ENCODE measurements at regions not wholly inside any gene's neighbourhood (a gene's known extent, or its start where the extent isn't known, plus 50 kb on each side); places are given as distances from the start of the nearest gene placed in this dataset.

- no peak overlapping the region for H3K4me3 ChIP-seq (ENCODE audit: insufficient read depth in 1 of 2, low read depth in 1 of 2, low read length in 2 of 2)
- H2BK12ac ChIP-seq (ENCODE audit: low read length in 2 of 2): no peak overlapping the region
- no peak overlapping the region for H2AFZ ChIP-seq (ENCODE audit: low read depth, low read length)
- no peak overlapping the region for H3K23ac ChIP-seq (ENCODE audit: low read length in 2 of 2)
- H3K4ac ChIP-seq (ENCODE audit: low read depth in 1 of 2, low read length in 2 of 2): no peak overlapping the region
- H3K9ac ChIP-seq (ENCODE audit: low read length): no peak overlapping the region
- no peak overlapping the region for H3K14ac ChIP-seq (ENCODE audit: low read length in 2 of 2)
- H3K9me3 ChIP-seq (ENCODE audit: control insufficient read depth, low read length): no peaks in the 10 kb centered on the region
- H2BK15ac ChIP-seq (ENCODE audit: low read depth, poor library complexity, severe bottlenecking): no peak overlapping the region
- no peak overlapping the region for H3K18ac ChIP-seq (ENCODE audit: low read depth in 1 of 2, low read length in 2 of 2)
- no peaks in the 10 kb centered on the region for H3K79me1 ChIP-seq (replicated peaks; ENCODE audit: low read length, poor library complexity, severe bottlenecking)
- no peaks in the 10 kb centered on the region for H3K4me1 ChIP-seq (ENCODE audit: control insufficient read depth, insufficient read depth, low read depth, low read length)
- H3K27me3 ChIP-seq (ENCODE audit: control insufficient read depth in 1 of 2, insufficient read depth in 1 of 2, low read length in 2 of 2): no peaks in the 10 kb centered on the region
- no peak overlapping the region for H3K4me2 ChIP-seq (ENCODE audit: low read length, poor library complexity, severe bottlenecking)
- no peak overlapping the region for H2BK5ac ChIP-seq (ENCODE audit: low read depth, low read length, poor library complexity, severe bottlenecking)
- no peak for DNase-seq
- H4K91ac ChIP-seq (ENCODE audit: low read length): no peak overlapping the region
- no peak overlapping the region for H2AK5ac ChIP-seq (ENCODE audit: low read length, severe bottlenecking)
- H2BK120ac ChIP-seq (ENCODE audit: low read depth, low read length): no peak overlapping the region
- H4K8ac ChIP-seq (ENCODE audit: low read length): no peak overlapping the region
- no peaks in the 10 kb centered on the region for H3K36me3 ChIP-seq (ENCODE audit: control insufficient read depth in 1 of 2, insufficient read depth in 2 of 2, low read depth in 1 of 2, low read length in 2 of 2)
- no peak overlapping the region for H3K27ac ChIP-seq (ENCODE audit: low read length, poor library complexity, severe bottlenecking)
- WGBS: 68% methylated on average over 2 of the region's 3 CpGs
These were observed 284.2 kb upstream of the F9 start for GRCh38 chrX:139246295-139246694.

GRCh38 chrX:139237141-139237540 lies 293.4 kb upstream of the F9 start:
- Histone ChIP-seq H3K4me2 (ENCODE audit: low read length, poor library complexity, severe bottlenecking) (no peak overlapping the region), H3K9ac (ENCODE audit: low read length) (no peak overlapping the region), H3K4me1 (ENCODE audit: control insufficient read depth, insufficient read depth, low read depth, low read length) (no peaks in the 10 kb centered on the region), H2AK5ac (ENCODE audit: low read length, severe bottlenecking) (no peak overlapping the region), H3K27me3 (ENCODE audit: control insufficient read depth in 1 of 2, insufficient read depth in 1 of 2, low read length in 2 of 2) (no peaks in the 10 kb centered on the region), H3K4ac (ENCODE audit: low read depth in 1 of 2, low read length in 2 of 2) (no peak overlapping the region), H2BK15ac (ENCODE audit: low read depth, poor library complexity, severe bottlenecking) (no peak overlapping the region), H3K79me1 (replicated peaks; ENCODE audit: low read length, poor library complexity, severe bottlenecking) (no peaks in the 10 kb centered on the region), H4K91ac (ENCODE audit: low read length) (no peak overlapping the region), H3K14ac (ENCODE audit: low read length in 2 of 2) (no peak overlapping the region), H2BK120ac (ENCODE audit: low read depth, low read length) (no peak overlapping the region), H2AFZ (ENCODE audit: low read depth, low read length) (no peak overlapping the region), H3K18ac (ENCODE audit: low read depth in 1 of 2, low read length in 2 of 2) (no peak overlapping the region), H3K27ac (ENCODE audit: low read length, poor library complexity, severe bottlenecking) (no peak overlapping the region), H3K36me3 (ENCODE audit: control insufficient read depth in 1 of 2, insufficient read depth in 2 of 2, low read depth in 1 of 2, low read length in 2 of 2) (no peaks in the 10 kb centered on the region), H4K8ac (ENCODE audit: low read length) (no peak overlapping the region), H2BK5ac (ENCODE audit: low read depth, low read length, poor library complexity, severe bottlenecking) (no peak overlapping the region), H2BK12ac (ENCODE audit: low read length in 2 of 2) (no peak overlapping the region), H3K23ac (ENCODE audit: low read length in 2 of 2) (no peak overlapping the region), H3K9me3 (ENCODE audit: control insufficient read depth, low read length) (peaks cover 3% of the 10 kb centered on the region), H3K4me3 (ENCODE audit: insufficient read depth in 1 of 2, low read depth in 1 of 2, low read length in 2 of 2) (no peak overlapping the region)
- DNase-seq: no peak
- 100% methylated on average over 1 of the region's 1 CpG for WGBS

GRCh38 chrX:139234898-139235297 lies 295.6 kb upstream of the F9 start:
- Histone ChIP-seq H4K8ac (ENCODE audit: low read length) (no peak overlapping the region), H3K14ac (ENCODE audit: low read length in 2 of 2) (no peak overlapping the region), H3K27me3 (ENCODE audit: control insufficient read depth in 1 of 2, insufficient read depth in 1 of 2, low read length in 2 of 2) (no peaks in the 10 kb centered on the region), H2BK120ac (ENCODE audit: low read depth, low read length) (no peak overlapping the region), H4K91ac (ENCODE audit: low read length) (no peak overlapping the region), H3K4me2 (ENCODE audit: low read length, poor library complexity, severe bottlenecking) (no peak overlapping the region), H2AFZ (ENCODE audit: low read depth, low read length) (no peak overlapping the region), H2AK5ac (ENCODE audit: low read length, severe bottlenecking) (no peak overlapping the region), H3K4ac (ENCODE audit: low read depth in 1 of 2, low read length in 2 of 2) (no peak overlapping the region), H2BK12ac (ENCODE audit: low read length in 2 of 2) (no peak overlapping the region), H3K36me3 (ENCODE audit: control insufficient read depth in 1 of 2, insufficient read depth in 2 of 2, low read depth in 1 of 2, low read length in 2 of 2) (no peaks in the 10 kb centered on the region), H2BK15ac (ENCODE audit: low read depth, poor library complexity, severe bottlenecking) (no peak overlapping the region), H3K79me1 (replicated peaks; ENCODE audit: low read length, poor library complexity, severe bottlenecking) (no peaks in the 10 kb centered on the region), H3K27ac (ENCODE audit: low read length, poor library complexity, severe bottlenecking) (no peak overlapping the region), H3K9ac (ENCODE audit: low read length) (no peak overlapping the region), H3K4me1 (ENCODE audit: control insufficient read depth, insufficient read depth, low read depth, low read length) (no peaks in the 10 kb centered on the region), H3K4me3 (ENCODE audit: insufficient read depth in 1 of 2, low read depth in 1 of 2, low read length in 2 of 2) (no peak overlapping the region), H3K23ac (ENCODE audit: low read length in 2 of 2) (no peak overlapping the region), H2BK5ac (ENCODE audit: low read depth, low read length, poor library complexity, severe bottlenecking) (no peak overlapping the region), H3K9me3 (ENCODE audit: control insufficient read depth, low read length) (no peaks in the 10 kb centered on the region), H3K18ac (ENCODE audit: low read depth in 1 of 2, low read length in 2 of 2) (no peak overlapping the region)
- WGBS: 75% methylated on average over 3 of the region's 3 CpGs
- no peak for DNase-seq

- Histone ChIP-seq H3K9me3 (ENCODE audit: control insufficient read depth, low read length) (no peaks in the 10 kb centered on the region), H3K27ac (ENCODE audit: low read length, poor library complexity, severe bottlenecking) (no peak overlapping the region), H3K4me2 (ENCODE audit: low read length, poor library complexity, severe bottlenecking) (no peak overlapping the region), H3K4me1 (ENCODE audit: control insufficient read depth, insufficient read depth, low read depth, low read length) (no peaks in the 10 kb centered on the region), H2BK15ac (ENCODE audit: low read depth, poor library complexity, severe bottlenecking) (no peak overlapping the region), H2BK12ac (ENCODE audit: low read length in 2 of 2) (no peak overlapping the region), H2AFZ (ENCODE audit: low read depth, low read length) (no peak overlapping the region), H4K91ac (ENCODE audit: low read length) (no peak overlapping the region), H2AK5ac (ENCODE audit: low read length, severe bottlenecking) (no peak overlapping the region), H3K27me3 (ENCODE audit: control insufficient read depth in 1 of 2, insufficient read depth in 1 of 2, low read length in 2 of 2) (peaks cover 0 to 6% of the 10 kb centered on the region in 2 experiments), H4K8ac (ENCODE audit: low read length) (no peak overlapping the region), H3K14ac (ENCODE audit: low read length in 2 of 2) (no peak overlapping the region), H2BK120ac (ENCODE audit: low read depth, low read length) (no peak overlapping the region), H3K18ac (ENCODE audit: low read depth in 1 of 2, low read length in 2 of 2) (no peak overlapping the region), H3K4me3 (ENCODE audit: insufficient read depth in 1 of 2, low read depth in 1 of 2, low read length in 2 of 2) (no peak overlapping the region), H3K23ac (ENCODE audit: low read length in 2 of 2) (no peak overlapping the region), H3K36me3 (ENCODE audit: control insufficient read depth in 1 of 2, insufficient read depth in 2 of 2, low read depth in 1 of 2, low read length in 2 of 2) (no peaks in the 10 kb centered on the region), H3K79me1 (replicated peaks; ENCODE audit: low read length, poor library complexity, severe bottlenecking) (no peaks in the 10 kb centered on the region), H3K9ac (ENCODE audit: low read length) (no peak overlapping the region), H2BK5ac (ENCODE audit: low read depth, low read length, poor library complexity, severe bottlenecking) (no peak overlapping the region), H3K4ac (ENCODE audit: low read depth in 1 of 2, low read length in 2 of 2) (no peak overlapping the region)
- 24% methylated on average over 9 of the region's 10 CpGs for WGBS
- DNase-seq: no peak
These were observed 305.4 kb upstream of the F9 start for GRCh38 chrX:139224953-139225665.
